ENCODE measurements at regions not wholly inside any gene's neighbourhood (a gene's known extent, or its start where the extent isn't known, plus 50 kb on each side); places are given as distances from the start of the nearest gene placed in this dataset.

DNA sequence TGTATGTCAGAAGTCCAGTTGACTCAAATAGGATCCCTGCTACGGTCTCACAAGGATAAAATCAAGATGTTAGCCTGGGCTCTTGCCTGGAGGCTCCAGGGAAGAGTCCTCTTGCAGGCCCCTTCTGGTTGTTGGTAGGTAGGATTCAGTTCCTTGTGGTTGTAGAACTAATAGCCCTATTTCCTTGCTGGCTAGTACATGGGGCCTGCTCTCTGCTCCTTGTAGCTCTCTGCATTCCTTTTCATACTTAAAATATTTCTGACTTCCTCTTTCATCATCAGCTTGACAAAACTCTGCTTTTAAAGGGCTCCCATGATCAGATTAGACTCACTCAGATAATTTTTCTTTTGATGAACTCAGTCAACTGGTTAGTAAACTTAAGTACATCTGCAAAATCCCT, 756.7 kb downstream of the GATA3 start:
- TF ChIP-seq POLR2A (IDR thresholded peaks at IDR 0.05) (no peak), EP300 (IDR thresholded peaks at IDR 0.05) (no peak)
- TF ChIP-seq, protein P1, sequence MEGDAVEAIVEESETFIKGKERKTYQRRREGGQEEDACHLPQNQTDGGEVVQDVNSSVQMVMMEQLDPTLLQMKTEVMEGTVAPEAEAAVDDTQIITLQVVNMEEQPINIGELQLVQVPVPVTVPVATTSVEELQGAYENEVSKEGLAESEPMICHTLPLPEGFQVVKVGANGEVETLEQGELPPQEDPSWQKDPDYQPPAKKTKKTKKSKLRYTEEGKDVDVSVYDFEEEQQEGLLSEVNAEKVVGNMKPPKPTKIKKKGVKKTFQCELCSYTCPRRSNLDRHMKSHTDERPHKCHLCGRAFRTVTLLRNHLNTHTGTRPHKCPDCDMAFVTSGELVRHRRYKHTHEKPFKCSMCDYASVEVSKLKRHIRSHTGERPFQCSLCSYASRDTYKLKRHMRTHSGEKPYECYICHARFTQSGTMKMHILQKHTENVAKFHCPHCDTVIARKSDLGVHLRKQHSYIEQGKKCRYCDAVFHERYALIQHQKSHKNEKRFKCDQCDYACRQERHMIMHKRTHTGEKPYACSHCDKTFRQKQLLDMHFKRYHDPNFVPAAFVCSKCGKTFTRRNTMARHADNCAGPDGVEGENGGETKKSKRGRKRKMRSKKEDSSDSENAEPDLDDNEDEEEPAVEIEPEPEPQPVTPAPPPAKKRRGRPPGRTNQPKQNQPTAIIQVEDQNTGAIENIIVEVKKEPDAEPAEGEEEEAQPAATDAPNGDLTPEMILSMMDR (IDR thresholded peaks at IDR 0.05): no peak
